ENCODE measurements at regions not wholly inside any gene's neighbourhood (a gene's known extent, or its start where the extent isn't known, plus 50 kb on each side); places are given as distances from the start of the nearest gene placed in this dataset.

- DNase-seq (ENCODE audit: low read depth), result no peak
- TF ChIP-seq CTCF (conservative IDR thresholded peaks at IDR 0.05; ENCODE audit: low read depth, low read length), result no peak
- no peak overlapping the region for H3K4me3 ChIP-seq (ENCODE audit: low read depth, low read length)
Observed at GRCh38 chr2:234401426-234401825, 95.5 kb downstream of the ARL4C start.

- no peak for DNase-seq (ENCODE audit: low read depth)
- H3K4me3 ChIP-seq (ENCODE audit: low read depth, low read length), result no peak overlapping the region
- TF ChIP-seq CTCF (conservative IDR thresholded peaks at IDR 0.05; ENCODE audit: low read depth, low read length), result no peak
Observed at GRCh38 chr2:234399451-234400246, 97.2 kb downstream of the ARL4C start.

GRCh38 chr2:234398531-234398930 lies 98.3 kb downstream of the ARL4C start:
- DNase-seq (ENCODE audit: low read depth), result no peak
- H3K4me3 ChIP-seq (ENCODE audit: low read depth, low read length), result no peak overlapping the region
- no peak for TF ChIP-seq CTCF (conservative IDR thresholded peaks at IDR 0.05; ENCODE audit: low read depth, low read length)

- DNase-seq (ENCODE audit: low read depth), result no peak
- TF ChIP-seq CTCF (conservative IDR thresholded peaks at IDR 0.05; ENCODE audit: low read depth, low read length), result no peak
- no peak overlapping the region for H3K4me3 ChIP-seq (ENCODE audit: low read depth, low read length)
Observed at GRCh38 chr2:234395891-234396420, 100.9 kb downstream of the ARL4C start.

GRCh38 chr2:234394450-234394849 lies 102.4 kb downstream of the ARL4C start:
- DNase-seq (ENCODE audit: low read depth), result no peak
- no peak for TF ChIP-seq CTCF (conservative IDR thresholded peaks at IDR 0.05; ENCODE audit: low read depth, low read length)
- H3K4me3 ChIP-seq (ENCODE audit: low read depth, low read length), result no peak overlapping the region

- no peak for TF ChIP-seq CTCF (conservative IDR thresholded peaks at IDR 0.05; ENCODE audit: low read depth, low read length)
- no peak for DNase-seq (ENCODE audit: low read depth)
- no peak overlapping the region for H3K4me3 ChIP-seq (ENCODE audit: low read depth, low read length)
Observed at GRCh38 chr2:234393354-234393753, 103.5 kb downstream of the ARL4C start.
